ENCODE measurements at regions not wholly inside any gene's neighbourhood (a gene's known extent, or its start where the extent isn't known, plus 50 kb on each side); places are given as distances from the start of the nearest gene placed in this dataset.
"Not testable (repeated sequence)": the region's sequence is repeated elsewhere in the genome, so short reads cannot be mapped to it uniquely, and the experiment has no call there.

GRCh38 chr7:82701949-82702348 lies 258.4 kb upstream of the CACNA2D1 start:
- DNase-seq (ENCODE audit: low read depth), result no peak

GRCh38 chr7:82700741-82701140 lies 257.2 kb upstream of the CACNA2D1 start:
- no peak for DNase-seq (ENCODE audit: low read depth)

DNA sequence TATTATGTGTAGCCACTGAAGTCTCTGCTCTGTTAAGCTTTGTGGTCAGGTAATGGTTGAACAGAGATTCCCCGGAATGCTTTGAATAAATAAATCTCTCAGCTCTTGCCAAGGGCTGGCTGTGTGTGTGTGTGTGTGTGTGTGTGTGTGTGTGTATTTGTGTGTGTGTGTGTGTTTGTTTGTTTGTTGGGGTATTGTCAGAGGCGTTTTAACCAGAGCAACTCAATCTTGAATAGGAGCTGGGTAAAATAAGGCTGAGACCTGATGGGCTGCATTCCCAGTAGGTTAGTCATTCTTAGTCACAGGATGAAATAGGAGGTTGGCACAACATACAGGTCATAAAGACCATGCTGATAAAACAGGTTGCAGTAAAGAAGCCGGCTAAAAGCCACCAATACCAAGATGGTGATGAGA lies 256.2 kb upstream of the CACNA2D1 start:
- DNase-seq (ENCODE audit: low read depth), result peak; percentile 18

DNA sequence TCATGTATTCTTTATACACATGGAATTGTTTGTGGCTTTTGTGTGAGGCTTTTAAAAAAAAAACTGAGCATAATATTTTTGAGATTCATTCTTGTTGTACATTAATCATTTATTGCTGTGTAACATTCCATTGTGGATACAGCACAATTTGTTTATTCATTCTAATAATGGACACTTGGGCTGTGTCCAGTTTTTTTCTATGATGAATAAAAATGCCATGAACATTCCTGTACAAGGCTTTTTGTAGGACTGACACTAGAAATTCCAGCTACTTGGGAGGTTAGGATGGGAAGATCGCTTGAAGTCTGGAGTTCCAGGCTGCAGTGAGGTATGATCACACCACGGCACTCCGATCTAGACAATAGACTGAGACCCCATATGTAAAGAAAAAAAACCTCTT lies 254.3 kb upstream of the CACNA2D1 start:
- no peak for DNase-seq (ENCODE audit: low read depth)

- no peak for DNase-seq (ENCODE audit: low read depth)
Measured at GRCh38 chr7:82696631-82697030, 253.1 kb upstream of the CACNA2D1 start.

- DNase-seq (ENCODE audit: low read depth), result no peak
Measured at GRCh38 chr7:82694022-82694421, 250.4 kb upstream of the CACNA2D1 start.

GRCh38 chr7:82690929-82691328 lies 247.4 kb upstream of the CACNA2D1 start:
- no peak for DNase-seq (ENCODE audit: low read depth)

GRCh38 chr7:82685214-82685613 lies 241.6 kb upstream of the CACNA2D1 start:
- no peak for DNase-seq (ENCODE audit: low read depth)

DNA sequence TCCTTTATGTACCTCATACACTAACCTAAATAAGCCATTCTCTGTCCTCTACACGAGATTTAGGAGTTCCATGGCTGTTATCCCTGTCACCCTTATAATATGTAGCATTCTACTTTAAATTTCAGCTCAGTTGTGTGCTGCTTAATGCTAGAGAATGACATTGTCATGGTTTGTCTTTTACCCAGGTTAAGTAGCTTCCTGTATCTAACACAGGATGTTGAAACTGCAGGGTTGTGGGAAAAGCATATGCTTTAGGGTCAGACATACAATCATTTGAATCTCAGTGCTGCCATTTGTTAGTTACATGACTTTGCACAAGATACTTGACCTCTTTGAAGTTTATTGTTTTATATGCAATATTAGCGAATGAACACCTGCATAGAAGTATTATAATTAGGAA lies 235.1 kb upstream of the CACNA2D1 start:
- DNase-seq (ENCODE audit: low read depth), result no peak

- DNase-seq (ENCODE audit: low read depth), result no peak
Measured at GRCh38 chr7:82678259-82678658, 234.7 kb upstream of the CACNA2D1 start.

DNA sequence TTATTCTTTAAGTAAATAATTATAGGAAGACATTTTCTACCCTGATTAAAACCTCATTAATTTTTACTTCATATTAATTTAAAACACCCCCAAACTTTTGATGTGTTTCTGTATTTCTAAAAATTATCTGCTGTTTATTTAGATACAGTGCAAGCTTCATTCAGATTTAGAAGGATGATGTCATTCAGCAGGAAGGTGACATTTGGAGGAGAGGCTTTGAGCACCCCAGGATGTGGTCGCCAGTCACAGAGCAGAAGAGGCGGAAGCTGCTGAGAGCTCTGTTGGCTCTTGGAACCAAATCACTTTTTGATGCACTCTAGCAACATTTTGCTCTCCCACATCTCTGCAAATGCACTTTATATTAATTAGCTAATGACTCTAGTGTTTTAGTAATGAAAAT lies 233.9 kb upstream of the CACNA2D1 start:
- no peak for DNase-seq (ENCODE audit: low read depth)

DNA sequence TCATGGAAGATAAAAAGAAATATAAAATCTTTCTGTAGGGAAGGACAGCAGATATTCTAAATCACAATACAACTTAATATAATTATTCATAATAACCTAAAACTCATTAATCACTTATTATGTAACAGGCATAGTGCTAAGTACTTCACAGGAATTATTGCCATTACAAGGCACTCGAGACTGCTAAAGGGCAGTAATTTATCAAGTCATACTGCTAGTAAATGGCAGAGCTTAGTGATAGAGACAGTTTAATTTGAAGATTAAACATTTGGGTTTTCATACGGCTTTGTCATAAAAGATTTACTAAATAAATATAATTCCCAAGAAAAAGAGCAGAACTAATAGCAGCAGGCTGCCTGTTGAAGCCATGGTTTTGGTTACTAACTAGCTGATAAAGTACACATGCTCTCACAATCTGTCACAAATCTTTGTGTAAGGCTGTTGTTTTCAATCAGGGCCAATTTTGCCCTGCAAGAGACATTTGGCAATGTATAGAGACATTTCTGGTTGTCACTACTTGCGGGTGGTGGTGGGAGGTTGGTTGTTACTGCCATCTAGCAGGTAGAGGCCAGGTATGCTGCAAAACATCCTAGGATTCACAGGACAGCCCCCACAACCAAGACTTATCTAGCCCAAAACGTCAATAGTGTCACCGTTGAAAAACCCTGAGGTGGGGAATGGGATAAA lies 233.3 kb upstream of the CACNA2D1 start:
- DNase-seq (ENCODE audit: low read depth), result no peak

- no peak for DNase-seq (ENCODE audit: low read depth)
Measured at GRCh38 chr7:82675396-82675795, 231.8 kb upstream of the CACNA2D1 start.

DNA sequence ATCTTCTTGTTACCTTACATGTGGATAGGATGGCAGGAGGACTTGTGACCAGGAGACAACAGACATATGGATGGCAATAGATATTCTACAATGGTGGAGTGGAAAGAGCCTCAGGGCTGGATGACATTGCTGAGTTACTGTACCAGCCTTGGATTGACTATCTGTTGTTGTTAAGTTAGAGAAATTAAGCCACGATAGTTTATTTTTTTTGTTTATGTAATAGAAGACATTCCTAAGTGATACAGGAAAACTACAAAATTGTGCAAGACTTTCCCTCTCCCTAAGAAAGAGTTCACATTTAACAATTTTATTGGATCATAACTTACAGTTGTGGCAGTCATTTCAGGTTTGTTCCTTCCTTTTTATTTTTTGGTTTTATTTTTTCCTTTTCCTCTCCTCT lies 230.7 kb upstream of the CACNA2D1 start:
- no peak for DNase-seq (ENCODE audit: low read depth)

- DNase-seq (ENCODE audit: low read depth), result no peak
Measured at GRCh38 chr7:82672078-82672477, 228.5 kb upstream of the CACNA2D1 start.

DNA sequence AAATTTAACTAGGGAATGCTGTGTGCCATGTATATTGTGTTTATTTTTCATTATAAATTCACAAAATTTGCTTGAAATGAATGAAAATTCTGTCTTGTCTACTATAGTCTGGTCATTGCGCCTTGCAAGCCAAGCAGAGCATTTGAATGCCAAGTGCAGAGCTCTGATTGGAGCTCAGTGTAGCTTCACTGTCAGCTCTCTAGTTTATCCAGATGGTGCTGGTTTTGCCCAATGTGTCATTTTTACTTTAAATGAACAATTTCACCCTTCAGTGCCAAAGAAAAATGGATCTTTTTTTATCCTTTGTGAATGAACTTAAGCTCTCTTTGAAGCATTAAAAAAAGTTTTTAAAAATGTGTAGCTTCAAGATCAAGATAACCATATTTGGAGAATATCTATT lies 225.6 kb upstream of the CACNA2D1 start:
- DNase-seq (ENCODE audit: low read depth), result no peak

DNA sequence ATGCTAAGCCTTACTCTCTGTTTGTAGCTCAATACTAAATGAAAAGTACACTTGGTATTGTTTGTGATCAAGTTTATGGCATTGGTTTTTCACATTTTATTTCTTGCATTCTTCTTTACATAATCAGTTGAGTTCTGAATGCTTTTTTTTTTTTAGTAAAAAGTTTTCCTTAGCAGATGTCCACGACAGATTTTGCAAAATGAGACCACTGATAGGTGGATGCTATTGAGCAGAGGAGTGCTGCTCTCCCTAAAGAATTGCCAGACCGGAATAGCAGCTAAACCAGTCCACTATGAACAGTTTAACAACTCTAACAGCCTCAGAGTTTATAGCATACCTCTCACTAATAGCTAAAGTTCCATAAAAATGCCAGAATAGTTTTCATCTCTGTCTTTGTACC lies 225.1 kb upstream of the CACNA2D1 start:
- DNase-seq (ENCODE audit: low read depth), result no peak

DNA sequence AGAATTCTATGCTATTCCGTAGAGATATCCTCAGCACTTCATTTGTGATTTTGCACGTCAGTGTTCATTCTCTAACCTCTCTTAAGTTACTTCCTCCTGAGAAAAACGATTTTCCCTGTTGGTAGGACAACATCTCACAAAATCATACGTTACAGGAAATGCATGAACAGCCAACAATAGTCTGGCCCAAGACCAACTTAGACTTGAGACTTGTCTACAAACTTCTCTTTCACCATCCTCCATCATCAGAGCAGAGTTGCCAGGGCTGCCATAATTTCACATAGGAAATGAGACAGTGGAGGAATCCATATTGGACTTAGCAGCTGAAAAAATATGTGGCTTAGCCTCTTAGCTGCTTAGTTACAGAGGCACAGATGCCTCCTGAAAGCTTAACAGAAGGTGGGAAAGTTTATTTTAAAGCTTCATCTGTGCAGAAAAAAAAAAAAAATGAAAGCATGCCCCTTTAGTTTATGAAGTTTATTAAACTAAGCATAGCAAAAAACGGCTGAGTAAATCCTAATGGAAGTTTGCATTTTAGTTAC lies 222.5 kb upstream of the CACNA2D1 start:
- no peak for DNase-seq (ENCODE audit: low read depth)

DNA sequence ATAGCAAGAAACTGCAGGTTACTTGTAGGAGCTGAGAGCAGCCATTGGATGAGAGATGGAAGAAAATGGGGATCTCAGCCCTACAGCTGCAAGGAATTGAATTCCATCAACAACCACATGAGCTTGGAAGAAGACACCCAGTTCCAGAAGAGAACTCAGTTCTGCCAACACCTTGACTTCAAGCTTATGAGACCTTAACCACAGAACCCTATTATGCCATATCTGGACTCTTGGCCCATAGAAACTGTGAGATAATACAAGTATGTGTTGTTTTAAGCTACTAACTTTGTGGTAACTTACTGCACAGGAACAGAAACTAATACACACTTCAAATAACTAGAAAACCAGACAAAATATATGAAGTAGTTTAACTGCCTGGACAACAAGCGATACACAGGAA lies 212.4 kb upstream of the CACNA2D1 start:
- no peak for DNase-seq (ENCODE audit: low read depth)

DNA sequence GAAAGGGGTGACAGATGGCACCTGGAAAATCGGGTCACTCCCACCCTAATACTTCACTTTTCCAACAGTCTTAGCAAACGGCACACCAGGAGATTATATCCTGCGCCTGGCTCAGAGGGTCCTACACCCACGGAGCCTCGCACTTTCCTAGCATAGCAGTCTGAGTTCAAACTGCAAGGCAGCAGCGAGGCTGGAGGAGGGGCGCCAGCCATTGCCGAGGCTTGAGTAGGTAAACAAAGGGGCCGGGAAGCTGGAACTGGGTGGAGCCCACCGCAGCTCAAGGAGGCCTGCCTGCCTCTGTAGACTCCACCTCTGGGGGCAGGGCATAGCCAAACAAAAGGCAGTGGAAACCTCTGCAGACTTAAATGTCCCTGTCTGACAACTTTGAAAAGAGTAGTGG lies 206.5 kb upstream of the CACNA2D1 start:
- not testable (repeated sequence) for DNase-seq (ENCODE audit: low read depth)

GRCh38 chr7:82633592-82633991 lies 190.0 kb upstream of the CACNA2D1 start:
- no peak for DNase-seq (ENCODE audit: low read depth)

GRCh38 chr7:82631998-82632397 lies 188.4 kb upstream of the CACNA2D1 start:
- DNase-seq (ENCODE audit: low read depth), result no peak

GRCh38 chr7:82629583-82629982 lies 186.0 kb upstream of the CACNA2D1 start:
- no peak for DNase-seq (ENCODE audit: low read depth)

DNA sequence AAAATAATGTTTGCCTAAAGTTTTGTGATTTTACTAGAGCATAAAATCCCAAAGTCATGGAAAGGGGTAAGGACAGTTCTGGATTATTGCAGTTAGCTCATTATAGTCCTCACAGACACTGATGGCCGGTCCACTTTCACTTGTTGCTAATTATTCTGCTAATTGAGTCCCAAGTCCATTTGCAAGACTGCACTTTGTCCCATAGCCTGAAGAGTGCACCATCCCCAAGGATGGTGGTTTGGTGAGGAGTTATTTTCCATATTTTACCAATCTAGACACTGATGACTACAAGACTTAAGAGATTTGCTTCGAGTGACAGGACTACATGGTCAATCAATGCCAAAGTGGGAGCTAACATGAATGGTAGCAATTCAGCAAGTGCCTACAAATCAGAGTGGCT lies 181.8 kb upstream of the CACNA2D1 start:
- DNase-seq (ENCODE audit: low read depth), result no peak
